ENCODE measurements at regions not wholly inside any gene's neighbourhood (a gene's known extent, or its start where the extent isn't known, plus 50 kb on each side); places are given as distances from the start of the nearest gene placed in this dataset.

GRCh38 chr6:145517492-145517891 is 217.8 kb downstream of the EPM2A start:
- Histone ChIP-seq H3K23ac (ENCODE audit: insufficient read length) (no peak overlapping the region), H3K27ac (ENCODE audit: low read depth, low read length) (no peak overlapping the region), H3K79me2 (ENCODE audit: control insufficient read depth in 1 of 2, insufficient read depth in 2 of 2, low read length in 2 of 2) (no peaks in the 10 kb centered on the region), H3K9me3 (ENCODE audit: insufficient read depth in 2 of 2, low read depth in 1 of 2, low read length in 1 of 2) (no peaks in the 10 kb centered on the region), H2BK15ac (ENCODE audit: low read length) (no peak overlapping the region), H4K5ac (ENCODE audit: insufficient read length, low read depth, low read length) (no peak overlapping the region), H3K27me3 (replicated peaks in 1 of 4; ENCODE audit: control insufficient read depth in 3 of 4, extremely low read depth in 1 of 4, insufficient read depth in 3 of 4, low read length in 3 of 4) (no peaks in the 10 kb centered on the region), H3K56ac (replicated peaks; ENCODE audit: insufficient read length, low read depth, low read length) (no peak overlapping the region), H3K23me2 (ENCODE audit: low read depth, low read length) (no peaks in the 10 kb centered on the region), H4K8ac (ENCODE audit: extremely low read depth, insufficient read depth, low read length) (no peak overlapping the region), H2AFZ (ENCODE audit: low read length) (no peak overlapping the region), H3K4me1 (replicated peaks in 1 of 4; ENCODE audit: control insufficient read depth in 3 of 4, insufficient read depth in 4 of 4, low read length in 3 of 4) (no peaks in the 10 kb centered on the region), H2AK5ac (ENCODE audit: low read depth, low read length) (no peak overlapping the region), H3K36me3 (ENCODE audit: control insufficient read depth in 2 of 4, insufficient read depth in 4 of 4, low read length in 3 of 4) (no peaks in the 10 kb centered on the region), H2BK20ac (ENCODE audit: low read length) (no peak overlapping the region), H3K9ac (replicated peaks in 1 of 4; ENCODE audit: extremely low read depth in 1 of 4, low read depth in 3 of 4, low read length in 3 of 4) (no peak overlapping the region), H3K79me1 (ENCODE audit: low read depth, low read length) (no peaks in the 10 kb centered on the region), H3K14ac (ENCODE audit: insufficient read length) (no peak overlapping the region), H3K4me2 (ENCODE audit: insufficient read depth in 1 of 2, low read depth in 2 of 2, low read length in 2 of 2) (no peak overlapping the region), H3K4me3 (ENCODE audit: extremely low read depth in 1 of 4, insufficient read depth in 2 of 4, low read depth in 3 of 4, low read length in 4 of 4) (no peak overlapping the region), H3K4ac (replicated peaks; ENCODE audit: insufficient read length, low read depth, low read length) (no peak overlapping the region), H3K18ac (ENCODE audit: extremely low read depth, low read length) (no peak overlapping the region), H2BK12ac (ENCODE audit: low read depth, low read length) (no peak overlapping the region), H4K20me1 (replicated peaks in 1 of 2; ENCODE audit: control insufficient read depth in 1 of 2, insufficient read depth in 2 of 2, low read length in 2 of 2) (no peaks in the 10 kb centered on the region), H2BK120ac (replicated peaks; ENCODE audit: low read depth, low read length) (no peak overlapping the region), H4K91ac (replicated peaks; ENCODE audit: insufficient read length, low read length) (no peak overlapping the region), H2BK5ac (ENCODE audit: low read depth, low read length) (no peak overlapping the region)
- DNase-seq (ENCODE audit: low read depth in 1 of 2, low spot score in 2 of 2) (no peak), FAIRE-seq (no peak)
- ChIA-PET POLR2A (ENCODE audit: partially characterized antibody) (interaction anchor here (1.2 kb wide), 1 partner anchor 10 kb away, joined by 3 read pairs; no protein-coding TSS in a partner anchor), CTCF (ENCODE audit: partially characterized antibody) (interaction anchor here (3.5 kb wide), 1 partner anchor 9 kb away, joined by 14 read pairs; no protein-coding TSS in a partner anchor)
- WGBS, 2 experiments (ENCODE audit: extremely low coverage in 1 of 2, insufficient coverage in 1 of 2, insufficient read length in 1 of 2, insufficient replicate concordance in 2 of 2, low coverage in 1 of 2, low lambda C conversion rate in 2 of 2, missing lambda C conversion rate in 1 of 2): 93% methylated on average over 4 of the region's 4 CpGs; no CpG with 5 or more reads in 1 of the 2 experiments
- TF ChIP-seq ATF3 (IDR thresholded peaks at IDR 0.05; ENCODE audit: insufficient read depth, low read depth, low read length) (no peak), POLR2A (IDR thresholded peaks at IDR 0.05; ENCODE audit: control extremely low read depth in 1 of 2, low read depth in 2 of 2, low read length in 2 of 2) (no peak), KDM5A (IDR thresholded peaks at IDR 0.05; ENCODE audit: low read length) (no peak), EP300 (IDR thresholded peaks at IDR 0.05; ENCODE audit: borderline replicate concordance in 1 of 2, low read depth in 2 of 2, low read length in 2 of 2) (no peak), NRF1 (IDR thresholded peaks at IDR 0.05; ENCODE audit: low read depth, low read length) (no peak), CREB1 (IDR thresholded peaks at IDR 0.05) (no peak), ZNF274 (IDR thresholded peaks at IDR 0.05; ENCODE audit: borderline replicate concordance, extremely low read depth, low read length) (no peak), MAX (IDR thresholded peaks at IDR 0.05) (no peak), CTCF (IDR thresholded peaks at IDR 0.05; ENCODE audit: control extremely low read depth in 1 of 3, insufficient read depth in 1 of 3, low read depth in 1 of 3, low read length in 3 of 3) (no peak), USF2 (IDR thresholded peaks at IDR 0.05; ENCODE audit: low read length) (no peak), ASH2L (IDR thresholded peaks at IDR 0.05; ENCODE audit: low read length) (no peak)

All from H1 (cell line).